GM23338 (cell line): ENCODE measurements at regions not wholly inside any gene's neighbourhood (a gene's known extent, or its start where the extent isn't known, plus 50 kb on each side); places are given as distances from the start of the nearest gene placed in this dataset.

ENCODE experiments used
- POLR2AphosphoS5 ChIP-seq: IDR thresholded peaks from 2 replicates; pipeline ENCODE4 v1.6.1; 2016; ENCODE audit warnings: antibody characterized with exemption, low read depth
- TF ChIP-seq, protein P1 (sequence below): IDR thresholded peaks from one replicate; pipeline ENCODE4 v1.6.1; 2018; ENCODE audit warnings: antibody characterized with exemption; ENCODE audit not compliant: unreplicated experiment
- TF ChIP-seq, protein P2 (sequence below), 2 experiments: fragments of 200-600 bp in 1 of 2; sonication (generic) in 1 of 2; conservative IDR thresholded peaks; 2 replicates each; pipeline versions ENCODE4 v1.5.1 to v1.6.1; 2016 to 2017; ENCODE audit warnings: antibody characterized with exemption in 2 of 2, low read depth in 2 of 2, mild to moderate bottlenecking in 2 of 2, moderate library complexity in 1 of 2

DNA sequence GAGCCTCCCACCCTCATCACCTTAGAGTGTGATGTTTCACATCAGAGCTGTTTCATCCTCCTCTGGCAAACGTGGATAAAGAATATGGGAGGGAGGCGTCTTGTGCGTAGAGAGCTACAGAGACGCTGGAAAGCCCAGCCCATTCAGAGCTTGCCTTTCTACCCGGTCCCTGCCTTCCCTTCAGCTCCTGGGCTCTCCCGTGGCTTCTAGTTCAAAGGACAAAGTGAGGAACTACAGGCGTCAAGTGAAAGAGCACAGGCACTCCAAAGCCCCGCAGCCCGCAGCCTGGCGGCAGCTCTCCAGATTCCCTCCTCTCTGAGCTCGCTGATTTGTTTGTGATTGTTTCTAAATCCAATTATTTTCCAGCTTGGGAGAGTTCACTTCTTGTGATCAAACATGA is 197.1 kb upstream of the IGF1R start:
- TF ChIP-seq, protein P1, sequence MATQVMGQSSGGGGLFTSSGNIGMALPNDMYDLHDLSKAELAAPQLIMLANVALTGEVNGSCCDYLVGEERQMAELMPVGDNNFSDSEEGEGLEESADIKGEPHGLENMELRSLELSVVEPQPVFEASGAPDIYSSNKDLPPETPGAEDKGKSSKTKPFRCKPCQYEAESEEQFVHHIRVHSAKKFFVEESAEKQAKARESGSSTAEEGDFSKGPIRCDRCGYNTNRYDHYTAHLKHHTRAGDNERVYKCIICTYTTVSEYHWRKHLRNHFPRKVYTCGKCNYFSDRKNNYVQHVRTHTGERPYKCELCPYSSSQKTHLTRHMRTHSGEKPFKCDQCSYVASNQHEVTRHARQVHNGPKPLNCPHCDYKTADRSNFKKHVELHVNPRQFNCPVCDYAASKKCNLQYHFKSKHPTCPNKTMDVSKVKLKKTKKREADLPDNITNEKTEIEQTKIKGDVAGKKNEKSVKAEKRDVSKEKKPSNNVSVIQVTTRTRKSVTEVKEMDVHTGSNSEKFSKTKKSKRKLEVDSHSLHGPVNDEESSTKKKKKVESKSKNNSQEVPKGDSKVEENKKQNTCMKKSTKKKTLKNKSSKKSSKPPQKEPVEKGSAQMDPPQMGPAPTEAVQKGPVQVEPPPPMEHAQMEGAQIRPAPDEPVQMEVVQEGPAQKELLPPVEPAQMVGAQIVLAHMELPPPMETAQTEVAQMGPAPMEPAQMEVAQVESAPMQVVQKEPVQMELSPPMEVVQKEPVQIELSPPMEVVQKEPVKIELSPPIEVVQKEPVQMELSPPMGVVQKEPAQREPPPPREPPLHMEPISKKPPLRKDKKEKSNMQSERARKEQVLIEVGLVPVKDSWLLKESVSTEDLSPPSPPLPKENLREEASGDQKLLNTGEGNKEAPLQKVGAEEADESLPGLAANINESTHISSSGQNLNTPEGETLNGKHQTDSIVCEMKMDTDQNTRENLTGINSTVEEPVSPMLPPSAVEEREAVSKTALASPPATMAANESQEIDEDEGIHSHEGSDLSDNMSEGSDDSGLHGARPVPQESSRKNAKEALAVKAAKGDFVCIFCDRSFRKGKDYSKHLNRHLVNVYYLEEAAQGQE = no peak
- TF ChIP-seq, protein P2, sequence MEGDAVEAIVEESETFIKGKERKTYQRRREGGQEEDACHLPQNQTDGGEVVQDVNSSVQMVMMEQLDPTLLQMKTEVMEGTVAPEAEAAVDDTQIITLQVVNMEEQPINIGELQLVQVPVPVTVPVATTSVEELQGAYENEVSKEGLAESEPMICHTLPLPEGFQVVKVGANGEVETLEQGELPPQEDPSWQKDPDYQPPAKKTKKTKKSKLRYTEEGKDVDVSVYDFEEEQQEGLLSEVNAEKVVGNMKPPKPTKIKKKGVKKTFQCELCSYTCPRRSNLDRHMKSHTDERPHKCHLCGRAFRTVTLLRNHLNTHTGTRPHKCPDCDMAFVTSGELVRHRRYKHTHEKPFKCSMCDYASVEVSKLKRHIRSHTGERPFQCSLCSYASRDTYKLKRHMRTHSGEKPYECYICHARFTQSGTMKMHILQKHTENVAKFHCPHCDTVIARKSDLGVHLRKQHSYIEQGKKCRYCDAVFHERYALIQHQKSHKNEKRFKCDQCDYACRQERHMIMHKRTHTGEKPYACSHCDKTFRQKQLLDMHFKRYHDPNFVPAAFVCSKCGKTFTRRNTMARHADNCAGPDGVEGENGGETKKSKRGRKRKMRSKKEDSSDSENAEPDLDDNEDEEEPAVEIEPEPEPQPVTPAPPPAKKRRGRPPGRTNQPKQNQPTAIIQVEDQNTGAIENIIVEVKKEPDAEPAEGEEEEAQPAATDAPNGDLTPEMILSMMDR (conservative IDR thresholded peaks at IDR 0.05; ENCODE audit: low read depth in 2 of 2) = no peak
- TF ChIP-seq POLR2AphosphoS5 = no peak
